GM19023 (cell line): ENCODE measurements at regions not wholly inside any gene's neighbourhood (a gene's known extent, or its start where the extent isn't known, plus 50 kb on each side); places are given as distances from the start of the nearest gene placed in this dataset.

Source experiments
- ATAC-seq: cut with Tn5 transposase; IDR thresholded peaks from one replicate; pipeline ENCODE4 v1.9.1; 2021; ENCODE audit warnings: mild to moderate bottlenecking, moderate library complexity; ENCODE audit not compliant: unreplicated experiment

DNA sequence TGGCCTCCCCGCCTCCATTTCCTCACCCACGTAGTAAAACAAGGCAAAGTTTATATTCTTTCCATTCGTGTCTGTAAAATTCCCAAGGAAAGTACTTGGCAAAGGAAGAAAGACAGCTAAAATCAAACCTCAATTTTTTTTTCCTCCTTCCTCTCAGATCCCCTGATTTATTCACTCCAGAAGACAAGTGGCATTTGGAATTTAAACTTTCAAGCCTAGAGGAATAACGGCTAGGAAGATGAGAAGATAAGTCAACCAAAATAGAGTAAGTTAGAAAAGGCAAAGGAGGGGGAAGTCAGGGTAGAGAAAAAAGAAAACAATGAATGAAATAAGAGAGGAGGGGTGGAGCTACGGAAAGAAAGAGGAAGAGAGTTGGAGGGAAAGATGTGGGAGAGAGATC lies 198.9 kb upstream of the PIK3C3 start:
- no peak for ATAC-seq

DNA sequence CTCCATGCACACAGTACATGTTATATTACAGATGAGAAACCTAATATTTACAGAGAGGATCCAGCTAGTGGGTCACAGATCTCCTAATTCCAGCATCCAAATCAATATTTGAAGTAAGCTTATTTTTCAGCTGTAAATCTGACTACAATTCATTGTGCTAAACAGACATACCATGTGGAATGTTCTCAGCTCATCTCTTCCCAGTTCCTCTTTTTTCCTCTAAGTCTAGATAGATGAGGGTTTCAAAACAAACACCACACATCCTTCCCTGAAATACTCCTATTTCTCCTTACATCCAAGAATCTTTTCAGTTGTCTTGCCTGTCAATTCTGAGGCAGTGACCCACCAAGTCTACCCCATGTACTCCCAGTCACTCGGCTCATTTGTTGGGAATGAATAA lies 200.7 kb upstream of the PIK3C3 start:
- ATAC-seq = no peak

DNA sequence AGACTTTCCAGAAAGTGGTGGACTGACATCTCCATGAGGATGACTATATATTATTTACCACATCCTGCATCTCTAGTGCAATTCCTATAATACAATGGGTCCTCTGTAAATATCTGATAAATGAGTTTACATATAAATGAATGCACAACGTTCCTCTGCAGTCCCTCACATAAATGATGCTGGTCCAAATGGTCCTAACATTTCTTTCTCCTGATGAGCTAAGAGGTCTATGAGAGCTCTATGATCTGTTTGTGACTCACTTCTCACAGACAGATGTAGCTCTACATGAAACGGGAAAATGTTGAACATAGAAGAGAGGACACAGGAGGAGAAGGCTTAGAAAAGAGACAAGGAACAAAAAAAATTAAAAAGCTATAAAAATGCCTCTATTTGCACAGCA lies 201.2 kb upstream of the PIK3C3 start:
- no peak for ATAC-seq

DNA sequence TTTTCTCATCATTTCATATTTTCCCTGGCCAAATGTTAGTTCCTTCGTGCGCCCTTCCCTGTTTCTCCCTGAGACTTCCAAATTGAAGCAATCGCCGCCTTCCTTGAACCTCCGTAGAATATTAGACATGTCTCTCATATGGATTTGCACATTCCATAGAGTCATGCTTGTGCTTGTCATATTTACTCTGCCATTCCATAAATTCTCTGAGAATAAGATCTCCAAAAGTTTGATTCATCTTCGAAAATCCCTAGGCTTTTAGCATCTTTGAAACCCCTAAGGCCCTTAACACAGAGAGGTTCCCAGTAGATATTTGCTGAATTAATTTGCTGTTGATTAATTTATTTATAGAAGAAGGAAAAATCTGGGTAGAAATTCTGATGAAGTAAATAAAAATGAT lies 202.2 kb upstream of the PIK3C3 start:
- ATAC-seq = no peak

DNA sequence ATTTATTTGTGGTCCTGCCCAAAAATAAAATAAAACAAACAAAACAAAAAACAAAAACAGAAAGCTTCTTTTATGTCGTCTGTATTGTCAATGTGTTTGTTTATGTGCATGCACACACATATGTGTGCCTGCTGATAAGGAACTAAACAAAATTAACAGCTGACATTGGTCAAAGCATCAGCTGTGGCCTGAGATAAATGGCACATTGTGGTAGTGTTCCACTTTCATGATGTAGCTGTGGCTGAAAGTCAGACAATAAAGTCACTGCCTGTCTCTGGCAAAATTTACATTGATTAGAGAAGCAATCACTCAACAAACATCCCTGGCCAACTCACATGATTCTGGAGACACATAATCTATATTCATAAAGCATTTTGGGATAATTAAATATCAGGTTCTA lies 203.4 kb upstream of the PIK3C3 start:
- ATAC-seq = no peak

DNA sequence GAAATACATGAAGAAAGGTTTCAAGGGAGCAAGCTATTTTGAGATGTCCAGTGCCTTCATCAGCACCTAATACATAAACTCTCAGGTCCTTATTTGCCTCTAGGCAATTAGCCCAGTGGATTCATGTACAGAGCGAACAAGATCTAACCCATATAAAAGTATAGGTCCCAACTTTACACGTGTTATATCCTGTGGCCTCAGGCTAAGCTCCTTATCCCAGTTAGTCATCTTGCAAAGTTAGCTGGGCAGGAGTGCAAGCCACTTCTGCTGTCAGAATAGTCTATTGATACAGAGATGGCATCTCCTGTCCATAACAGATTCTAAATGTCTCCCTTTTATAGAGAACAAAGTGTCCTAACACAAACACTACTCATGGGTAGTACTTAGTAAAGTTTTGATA lies 203.9 kb upstream of the PIK3C3 start:
- ATAC-seq = no peak

DNA sequence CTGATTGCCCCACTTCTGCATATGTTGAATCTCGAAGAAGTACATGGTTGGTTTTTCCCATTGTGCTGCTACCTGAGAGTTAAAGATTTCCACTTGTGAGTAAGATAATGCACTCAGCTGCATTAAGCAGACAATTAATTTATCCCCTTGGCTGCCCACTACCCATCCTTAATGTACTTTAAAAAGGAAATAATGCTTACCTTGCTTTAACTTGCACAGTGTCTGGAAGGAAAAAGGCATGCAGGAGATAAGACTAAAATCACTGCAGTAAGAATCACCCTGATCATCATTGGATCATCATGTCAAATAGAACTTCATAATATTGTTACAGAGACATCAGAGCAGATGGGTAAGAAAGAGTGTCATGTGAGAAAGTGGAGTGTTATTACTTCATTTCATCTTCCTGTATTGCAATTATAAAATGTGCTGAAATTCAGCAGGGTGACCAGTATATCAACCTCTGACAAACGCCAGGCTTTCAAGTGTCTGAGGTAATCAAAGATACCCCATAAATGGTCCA lies 207.3 kb upstream of the PIK3C3 start:
- ATAC-seq = no peak

DNA sequence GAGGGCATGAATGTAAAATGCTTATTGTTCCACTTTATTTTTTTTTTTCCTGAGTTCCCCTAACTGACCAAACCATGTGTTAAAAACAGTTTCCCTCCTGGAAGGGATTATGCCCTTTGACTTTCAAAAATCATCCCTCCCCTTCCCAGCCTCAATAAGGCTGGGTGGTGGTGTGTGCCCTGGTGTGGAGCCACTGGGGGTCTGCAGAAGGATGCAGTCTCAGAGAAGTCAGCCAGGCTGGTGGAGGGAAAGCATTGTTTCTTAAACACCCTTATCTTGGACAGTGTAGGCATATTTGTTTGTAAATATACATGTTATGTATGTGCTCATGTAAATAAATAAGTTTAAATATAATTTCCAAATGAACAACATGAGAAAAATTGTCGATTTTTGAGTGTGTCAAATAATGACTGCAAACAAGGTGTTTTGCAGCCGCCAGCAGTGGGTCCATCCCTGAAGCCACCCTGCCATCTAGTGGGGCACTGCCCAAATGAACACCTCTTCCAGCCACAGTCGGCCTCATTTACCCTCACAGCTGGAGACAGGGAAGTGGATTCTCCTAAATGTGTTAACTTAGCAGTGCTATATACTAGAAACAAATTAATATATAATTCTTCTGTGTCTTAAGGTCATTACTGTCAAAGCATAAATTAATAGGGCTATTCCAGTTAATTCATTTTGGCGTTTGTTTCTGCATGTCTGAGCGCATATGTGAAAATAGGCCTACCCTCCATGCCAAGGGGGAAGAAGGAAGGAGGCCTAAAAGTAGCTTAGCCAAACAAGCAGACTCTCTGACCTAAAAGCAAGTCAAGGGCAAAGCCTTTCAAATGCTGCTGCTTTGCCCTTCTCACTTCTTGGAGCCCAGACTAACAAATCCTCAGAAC lies 209.6 kb upstream of the PIK3C3 start:
- peak; percentile 58 for ATAC-seq

DNA sequence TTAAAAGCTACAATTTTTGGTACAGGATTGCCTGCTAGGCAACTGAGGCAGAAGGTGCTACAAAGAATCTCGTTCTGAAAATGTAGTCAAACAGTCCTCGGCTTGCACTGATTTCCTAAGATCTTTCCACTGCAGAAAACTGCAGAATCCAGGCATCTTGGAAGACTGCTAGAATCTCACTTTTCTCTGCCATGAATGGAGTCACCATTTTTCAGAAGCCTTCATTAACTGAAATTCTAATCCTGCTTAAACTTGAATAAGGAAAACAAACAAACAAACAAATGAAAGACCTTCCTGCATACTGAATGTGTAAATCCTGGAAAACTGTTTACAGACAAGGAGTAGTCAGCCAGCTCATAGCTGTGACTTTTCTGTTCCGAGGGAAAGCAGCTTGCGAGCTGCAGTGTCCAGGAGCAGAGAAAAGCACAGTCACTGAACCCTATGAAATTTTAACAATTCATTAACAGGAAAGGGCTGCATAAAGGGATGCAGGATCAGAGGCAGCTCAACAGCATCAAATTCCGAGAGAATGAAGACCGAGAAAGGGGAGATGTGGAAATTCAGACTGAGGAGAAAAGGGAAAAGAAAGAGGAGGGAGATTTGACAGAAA lies 210.5 kb upstream of the PIK3C3 start:
- no peak for ATAC-seq

DNA sequence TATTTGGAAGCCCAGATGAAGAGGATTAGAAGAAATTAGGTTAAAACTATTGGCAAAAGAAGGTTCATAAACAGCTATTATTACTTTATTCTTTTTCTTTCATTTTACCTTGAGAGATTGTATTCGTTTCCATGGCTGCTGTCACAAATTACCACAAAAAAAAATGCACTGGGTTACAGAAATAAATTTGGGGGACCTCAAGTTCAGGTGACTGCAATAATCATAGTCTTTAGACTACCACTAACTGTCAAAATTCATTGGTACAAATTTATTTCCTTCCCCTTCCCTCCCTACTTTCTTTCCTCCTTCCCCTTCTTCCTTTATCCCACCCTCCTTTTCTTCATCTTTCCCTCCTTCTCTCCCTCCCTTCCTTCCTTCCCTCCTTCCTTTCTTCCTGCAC lies 217.8 kb upstream of the PIK3C3 start:
- ATAC-seq = no peak

DNA sequence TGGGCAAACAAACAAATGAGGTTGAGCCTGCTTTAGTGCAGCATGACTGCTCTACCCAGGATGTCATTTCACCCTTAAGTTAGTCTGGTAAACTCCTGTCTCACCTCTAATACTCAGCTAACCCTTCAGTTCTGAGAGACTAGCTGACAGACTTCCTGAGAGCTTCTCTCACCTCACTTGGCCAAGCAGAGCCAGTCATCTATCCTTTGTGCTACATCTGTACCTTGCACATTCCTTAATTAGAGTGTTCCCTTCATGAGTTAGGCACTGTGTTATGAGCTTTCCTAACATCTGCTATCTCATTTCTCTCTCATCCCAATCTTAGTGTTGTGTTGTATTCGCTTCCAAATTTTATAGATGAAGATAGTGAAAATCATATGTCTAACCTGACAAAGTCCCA lies 220.1 kb upstream of the PIK3C3 start:
- ATAC-seq = no peak

DNA sequence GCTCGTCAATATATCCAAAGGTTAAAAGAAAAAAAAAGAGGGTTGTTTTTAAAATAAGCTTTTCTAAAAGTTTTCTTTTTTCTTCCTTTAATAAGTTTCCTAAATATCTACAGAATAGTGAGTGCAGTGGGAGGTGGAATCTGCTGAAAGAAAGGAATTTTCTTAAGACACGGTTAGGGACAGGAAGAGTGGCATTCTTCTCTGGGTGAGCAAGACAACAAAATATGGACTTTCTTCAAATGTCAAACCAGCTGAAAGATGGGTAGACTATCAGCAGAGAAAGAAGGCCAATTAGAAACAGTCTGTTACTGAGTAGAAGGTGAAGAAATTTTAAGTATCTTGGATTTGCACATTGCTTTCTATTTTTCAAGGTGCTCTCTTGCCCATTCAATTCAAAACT lies 222.7 kb upstream of the PIK3C3 start:
- ATAC-seq = no peak

DNA sequence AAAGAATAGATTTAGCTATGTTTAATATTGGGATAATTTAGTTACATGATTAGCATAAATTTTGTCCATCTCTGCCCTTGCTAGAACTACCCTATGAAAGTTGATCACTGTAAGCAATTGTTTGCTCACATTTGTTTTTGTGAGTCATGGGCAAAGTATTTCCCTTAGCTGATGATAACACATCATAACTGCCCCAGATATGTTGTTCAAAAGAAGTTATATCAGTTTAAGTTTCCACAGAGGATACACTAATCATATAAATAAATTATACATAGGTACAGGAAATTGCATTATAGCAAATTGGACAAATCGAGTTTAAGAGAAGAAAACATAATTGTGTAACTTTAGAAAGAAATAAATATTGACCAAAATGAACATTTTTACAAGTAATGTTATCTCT lies 223.2 kb upstream of the PIK3C3 start:
- ATAC-seq = no peak

DNA sequence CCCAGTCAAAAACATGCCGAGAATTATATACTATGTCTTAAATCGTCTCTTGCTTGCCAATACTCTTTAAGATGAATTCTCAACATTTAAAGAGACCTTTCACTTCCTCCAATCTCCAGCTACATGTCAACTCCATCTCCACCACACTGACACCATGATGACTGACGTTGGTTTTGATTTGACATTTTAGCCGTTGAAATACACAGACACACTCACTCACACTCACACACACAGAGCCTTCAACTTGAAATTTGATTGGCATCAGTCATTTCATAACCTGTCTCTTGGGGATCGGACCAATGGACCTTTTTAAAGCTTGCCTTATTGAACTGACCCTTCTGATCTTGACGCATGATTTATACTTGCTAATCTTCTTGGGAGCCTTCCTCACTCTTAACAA lies 230.8 kb upstream of the PIK3C3 start:
- no peak for ATAC-seq

DNA sequence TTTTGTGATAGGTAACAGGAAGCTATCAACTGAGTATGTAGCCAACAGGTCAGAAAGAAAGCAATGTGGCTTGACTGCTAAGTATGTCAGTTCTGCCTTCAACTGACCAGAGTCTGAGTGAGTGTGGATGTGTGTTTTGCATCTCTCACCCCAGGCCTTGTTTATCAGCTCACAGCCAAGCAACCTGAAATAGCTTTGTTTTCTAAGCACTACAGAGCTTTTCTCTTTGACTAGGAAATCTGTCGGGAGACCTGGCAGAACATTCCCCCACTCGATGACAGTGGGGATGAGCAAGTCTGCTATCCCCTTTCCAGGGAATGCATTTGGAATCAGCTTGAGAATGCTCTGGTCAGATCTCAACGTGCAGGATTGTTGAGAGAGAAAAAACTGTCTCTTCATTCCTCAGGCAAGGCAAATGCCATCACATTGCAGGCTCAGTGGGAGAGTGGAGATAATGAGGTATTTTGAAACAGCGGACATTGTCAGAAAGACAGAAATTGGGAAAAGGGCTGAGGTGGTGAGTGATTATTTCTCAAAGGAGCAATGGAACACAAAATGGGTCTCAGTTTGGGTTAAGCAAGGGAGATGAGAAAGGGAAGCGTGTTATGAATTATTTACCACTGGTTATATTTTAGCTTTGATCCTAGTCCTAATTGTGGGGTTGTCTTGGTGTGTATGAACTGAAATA lies 233.8 kb upstream of the PIK3C3 start:
- no peak for ATAC-seq

DNA sequence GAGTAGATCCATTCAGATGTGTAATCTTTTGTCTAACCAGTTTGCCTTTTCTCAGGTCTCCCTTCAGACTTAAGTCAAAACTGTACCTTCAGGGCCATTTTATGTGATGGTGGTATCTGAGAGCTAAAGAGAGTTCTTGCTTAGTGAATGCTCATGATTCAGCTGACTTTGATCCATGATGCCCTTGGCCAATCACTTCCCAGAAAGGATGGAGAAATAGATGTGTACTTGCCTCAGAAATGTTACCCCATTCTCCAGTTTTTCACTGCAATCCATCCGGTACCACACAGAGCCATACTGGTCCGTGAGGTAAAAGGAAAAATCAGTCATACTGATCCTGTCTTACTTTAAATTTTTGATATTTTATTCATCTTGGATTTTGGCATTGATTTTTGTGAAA lies 234.8 kb upstream of the PIK3C3 start:
- ATAC-seq = no peak

DNA sequence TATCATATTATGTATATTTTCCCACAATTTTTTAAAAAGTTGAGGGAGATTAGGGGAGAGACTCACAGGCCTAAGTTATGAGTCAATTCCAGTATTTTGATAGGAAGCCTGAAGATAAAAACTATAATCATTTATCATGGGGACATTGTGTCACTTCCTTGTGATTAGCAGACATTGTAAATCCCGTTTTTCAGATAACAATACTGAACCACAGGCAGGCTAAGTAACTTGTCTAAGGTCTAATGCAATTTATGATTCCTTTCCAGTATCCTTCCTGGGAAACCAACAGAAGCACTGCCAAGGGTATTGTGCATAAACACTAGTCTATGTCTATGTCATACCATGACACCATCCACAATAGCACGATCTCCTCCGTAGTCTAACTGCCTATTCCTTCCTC lies 235.2 kb upstream of the PIK3C3 start:
- no peak for ATAC-seq

DNA sequence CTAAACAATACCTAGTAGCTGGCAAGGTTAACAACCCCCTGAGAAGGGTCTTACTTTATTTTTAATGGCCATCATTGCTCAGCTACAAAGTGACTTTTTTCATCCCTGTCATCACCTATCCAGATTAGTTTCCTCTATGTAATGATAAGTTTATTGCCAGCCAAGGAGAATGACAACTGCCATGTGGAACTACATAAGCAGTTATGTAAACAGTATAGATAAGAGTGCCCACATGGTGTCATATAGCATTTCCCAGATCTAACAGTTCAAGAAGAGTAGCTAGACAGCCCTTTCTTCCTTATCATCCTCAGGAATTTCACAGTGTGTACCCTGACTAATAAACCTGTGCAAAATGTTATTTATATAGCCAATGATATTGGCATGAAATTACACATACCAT lies 240.2 kb upstream of the PIK3C3 start:
- no peak for ATAC-seq

DNA sequence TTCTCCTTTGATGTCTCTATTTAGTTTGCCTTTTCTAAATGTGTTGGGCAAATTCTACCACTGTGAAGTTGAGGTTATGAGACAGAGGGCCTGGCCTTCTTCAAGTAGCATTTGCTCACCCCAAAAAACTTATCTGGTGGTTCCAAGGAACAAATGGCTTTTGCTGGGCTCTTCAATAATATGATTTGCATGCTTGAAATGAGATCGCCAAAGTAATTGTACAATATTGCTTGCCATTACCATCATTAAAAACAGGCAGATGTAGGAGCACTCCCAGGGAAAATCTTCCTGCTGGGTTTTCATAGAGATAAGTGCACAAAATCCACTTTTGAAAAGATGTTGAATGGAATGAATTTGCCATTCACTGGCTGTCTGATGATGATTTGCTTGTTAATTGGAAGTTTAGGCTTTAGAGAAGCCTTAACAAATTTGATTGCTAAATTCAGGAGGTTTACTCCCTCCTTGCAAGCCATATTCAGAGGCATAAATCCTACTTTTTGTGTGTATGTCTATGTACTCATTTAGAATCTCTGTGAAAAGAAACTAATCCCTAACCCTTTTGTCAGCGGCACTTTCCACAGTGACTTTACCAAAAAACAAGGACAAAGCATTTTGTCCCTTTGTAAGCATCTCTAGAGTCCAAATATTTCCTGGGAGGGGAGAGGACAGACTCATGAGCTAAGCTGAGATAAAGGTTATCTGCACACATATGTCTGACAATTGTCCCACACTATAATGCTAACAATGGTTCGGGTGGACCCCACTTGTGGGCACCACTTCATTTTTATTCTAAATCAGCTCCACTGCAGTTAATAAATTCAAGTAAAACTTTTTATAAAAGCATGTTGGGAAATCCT lies 240.8 kb upstream of the PIK3C3 start:
- no peak for ATAC-seq

DNA sequence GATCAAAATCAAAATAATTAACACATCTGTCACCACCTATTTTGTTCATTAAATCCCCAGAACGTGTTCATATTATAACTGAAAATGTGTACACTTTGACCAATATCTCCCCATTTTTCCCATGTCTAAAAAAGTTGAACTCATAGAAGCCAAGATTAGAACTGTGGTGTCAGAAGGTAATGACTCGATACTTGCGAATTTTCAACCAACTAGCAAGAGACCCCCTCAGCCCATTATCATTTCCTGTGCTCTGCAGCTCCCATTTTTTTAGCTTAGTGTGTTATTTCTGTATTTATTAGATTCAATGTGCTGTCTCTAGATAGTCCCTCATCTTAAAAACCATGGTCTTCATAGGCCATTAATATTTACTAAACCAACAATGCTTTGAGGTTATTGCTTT lies 248.7 kb upstream of the PIK3C3 start:
- no peak for ATAC-seq
